Ovary (tissue), 3 donors: ENCODE measurements at regions not wholly inside any gene's neighbourhood (a gene's known extent, or its start where the extent isn't known, plus 50 kb on each side); places are given as distances from the start of the nearest gene placed in this dataset.

Source experiments
- POLR2A ChIP-seq: fragments of 450-650 bp; IDR thresholded peaks from one replicate; pipeline ENCODE4 v1.6.1; 2017; ENCODE audit warnings: antibody characterized with exemption, mild to moderate bottlenecking, moderate library complexity
- TF ChIP-seq, protein P1 (sequence below), 3 donors: fragments of 450-650 bp in 2 of 3; fragments of 200-600 bp in 1 of 3; IDR thresholded peaks; one replicate each; pipeline versions ENCODE4 v1.5.1 to v1.8.0; 2016 to 2022; ENCODE audit warnings: antibody characterized with exemption in 3 of 3, mild to moderate bottlenecking in 1 of 3
- donor health status: DM: no; HTN: no; CAD: no.

DNA sequence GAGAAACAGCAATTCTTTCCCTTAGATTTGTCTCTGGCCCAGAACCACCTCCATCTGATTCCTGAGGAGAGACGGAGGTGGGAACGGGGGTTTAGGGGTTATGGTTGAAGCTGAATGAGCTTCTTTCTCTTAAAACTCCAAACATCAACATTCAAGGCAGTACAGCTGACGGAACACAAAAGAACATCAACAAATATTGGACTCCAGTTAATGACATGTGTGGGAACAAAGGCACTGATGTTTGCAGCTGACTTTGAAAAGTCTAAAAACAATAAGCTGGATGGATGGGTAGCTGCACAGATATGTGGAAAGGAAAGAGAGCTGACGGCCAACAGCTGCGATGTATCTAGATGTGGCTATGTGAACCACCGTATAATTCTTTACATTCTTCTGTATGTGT lies 256.5 kb downstream of the SOD2 start:
- TF ChIP-seq, protein P1, sequence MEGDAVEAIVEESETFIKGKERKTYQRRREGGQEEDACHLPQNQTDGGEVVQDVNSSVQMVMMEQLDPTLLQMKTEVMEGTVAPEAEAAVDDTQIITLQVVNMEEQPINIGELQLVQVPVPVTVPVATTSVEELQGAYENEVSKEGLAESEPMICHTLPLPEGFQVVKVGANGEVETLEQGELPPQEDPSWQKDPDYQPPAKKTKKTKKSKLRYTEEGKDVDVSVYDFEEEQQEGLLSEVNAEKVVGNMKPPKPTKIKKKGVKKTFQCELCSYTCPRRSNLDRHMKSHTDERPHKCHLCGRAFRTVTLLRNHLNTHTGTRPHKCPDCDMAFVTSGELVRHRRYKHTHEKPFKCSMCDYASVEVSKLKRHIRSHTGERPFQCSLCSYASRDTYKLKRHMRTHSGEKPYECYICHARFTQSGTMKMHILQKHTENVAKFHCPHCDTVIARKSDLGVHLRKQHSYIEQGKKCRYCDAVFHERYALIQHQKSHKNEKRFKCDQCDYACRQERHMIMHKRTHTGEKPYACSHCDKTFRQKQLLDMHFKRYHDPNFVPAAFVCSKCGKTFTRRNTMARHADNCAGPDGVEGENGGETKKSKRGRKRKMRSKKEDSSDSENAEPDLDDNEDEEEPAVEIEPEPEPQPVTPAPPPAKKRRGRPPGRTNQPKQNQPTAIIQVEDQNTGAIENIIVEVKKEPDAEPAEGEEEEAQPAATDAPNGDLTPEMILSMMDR (IDR thresholded peaks at IDR 0.05): no peak
- no peak for TF ChIP-seq POLR2A
